WTC11 (cell line): ENCODE measurements at regions not wholly inside any gene's neighbourhood (a gene's known extent, or its start where the extent isn't known, plus 50 kb on each side); places are given as distances from the start of the nearest gene placed in this dataset.

Experiments used
- ATAC-seq: fragments of 200-7000 bp; cut with Tn5 transposase; 2 replicates; pipeline ENCODE4 v1.10.0; 2021; ENCODE audit warnings: mild to moderate bottlenecking, moderate library complexity
- CTCF ChIA-PET: fragments of 300-600 bp; sonication (Branson Sonifier 250); formaldehyde crosslinking; loops from one replicate; lab custom pipeline; 2021; ENCODE audit warnings: antibody characterized with exemption; lab: Charles Lee
- POLR2A ChIA-PET: fragments of 350-600 bp; sonication (Branson Sonifier 250); formaldehyde crosslinking; loops from one replicate; lab custom pipeline; 2021; ENCODE audit warnings: antibody characterized with exemption; lab: Charles Lee
- DNase-seq: peaks from one replicate; pipeline ENCODE4 v3.0.0; 2021; ENCODE audit warnings: low spot score
- H3K27ac Mint-ChIP-seq: 2 replicates; pipeline ENCODE4 v1.8.0; 2021; ENCODE audit warnings: mixed read lengths
- H3K27me3 Mint-ChIP-seq: 2 replicates; pipeline ENCODE4 v1.8.0; 2021; ENCODE audit warnings: low read depth, mild to moderate bottlenecking, moderate library complexity, mixed read lengths
- H3K36me3 Mint-ChIP-seq: 2 replicates; pipeline ENCODE4 v1.8.0; 2021; ENCODE audit warnings: mixed read lengths
- H3K4me1 Mint-ChIP-seq: 2 replicates; pipeline ENCODE4 v1.8.0; 2022; ENCODE audit warnings: mixed read lengths
- H3K4me3 Mint-ChIP-seq: 2 replicates; pipeline ENCODE4 v1.8.0; 2021; ENCODE audit warnings: mild to moderate bottlenecking, moderate library complexity, mixed read lengths
- H3K9me3 Mint-ChIP-seq: 2 replicates; pipeline ENCODE4 v1.8.0; 2021; ENCODE audit warnings: mixed read lengths
- ATF6 ChIP-seq: sonication (generic); formaldehyde crosslinking; IDR thresholded peaks from 2 replicates; pipeline ENCODE4 v1.8.1; 2023; ENCODE audit warnings: mild to moderate bottlenecking, missing genetic modification reagents
- ELF4 ChIP-seq: sonication (generic); formaldehyde crosslinking; IDR thresholded peaks from 2 replicates; pipeline ENCODE4 v1.8.1; 2022; ENCODE audit warnings: low read depth, mild to moderate bottlenecking, moderate library complexity, missing genetic modification reagents
- GABPB1 ChIP-seq: sonication (generic); formaldehyde crosslinking; IDR thresholded peaks from 2 replicates; pipeline ENCODE4 v1.8.1; 2023; ENCODE audit warnings: mild to moderate bottlenecking, missing genetic modification reagents
- NFYB ChIP-seq: sonication (generic); formaldehyde crosslinking; conservative IDR thresholded peaks from 2 replicates; pipeline ENCODE4 v1.8.0; 2022; ENCODE audit warnings: low read depth, missing genetic modification reagents
- NR3C1 ChIP-seq: sonication (generic); formaldehyde crosslinking; conservative IDR thresholded peaks from 2 replicates; pipeline ENCODE4 v1.8.1; 2023; ENCODE audit warnings: low read depth, mild to moderate bottlenecking, missing genetic modification reagents
- OVOL2 ChIP-seq: fragments of 250-450 bp; sonication (Bioruptor Pico); IDR thresholded peaks from 2 replicates; pipeline ENCODE4 v1.9.0; 2021; ENCODE audit warnings: mild to moderate bottlenecking, borderline replicate concordance
- RORB ChIP-seq: fragments of 250-450 bp; sonication (Bioruptor Pico); IDR thresholded peaks from 2 replicates; pipeline ENCODE4 v1.9.0; 2021; ENCODE audit warnings: mild to moderate bottlenecking
- STAT6 ChIP-seq: sonication (generic); formaldehyde crosslinking; conservative IDR thresholded peaks from 2 replicates; pipeline ENCODE4 v1.8.1; 2023; ENCODE audit warnings: mild to moderate bottlenecking, low read depth, missing genetic modification reagents, moderate library complexity
- USF2 ChIP-seq: sonication (generic); formaldehyde crosslinking; IDR thresholded peaks from 2 replicates; pipeline ENCODE4 v1.8.1; 2023; ENCODE audit warnings: mild to moderate bottlenecking, missing genetic modification reagents, moderate library complexity
- ZBTB21 ChIP-seq: sonication (generic); formaldehyde crosslinking; IDR thresholded peaks from 2 replicates; pipeline ENCODE4 v1.8.1; 2023; ENCODE audit warnings: mild to moderate bottlenecking, missing genetic modification reagents, borderline replicate concordance
- ZNF219 ChIP-seq: sonication (generic); formaldehyde crosslinking; IDR thresholded peaks from 2 replicates; pipeline ENCODE4 v1.8.0; 2023; ENCODE audit warnings: missing genetic modification reagents, mild to moderate bottlenecking, borderline replicate concordance
- ZNF263 ChIP-seq: sonication (generic); formaldehyde crosslinking; IDR thresholded peaks from 2 replicates; pipeline ENCODE4 v1.8.1; 2022; ENCODE audit warnings: low read depth, mild to moderate bottlenecking, moderate library complexity, missing genetic modification reagents
- ZNF396 ChIP-seq: fragments of 250-450 bp; sonication (Bioruptor Pico); IDR thresholded peaks from 2 replicates; pipeline ENCODE4 v1.8.0; 2021; ENCODE audit warnings: mild to moderate bottlenecking, moderate library complexity, borderline replicate concordance
- ZNF416 ChIP-seq: fragments of 250-450 bp; sonication (Bioruptor Pico); IDR thresholded peaks from 2 replicates; pipeline ENCODE4 v1.9.0; 2021; ENCODE audit warnings: mild to moderate bottlenecking, inconsistent platforms
- ZNF423 ChIP-seq: fragments of 250-450 bp; sonication (Bioruptor Pico); IDR thresholded peaks from 2 replicates; pipeline ENCODE4 v2.1.2; 2022; ENCODE audit warnings: mild to moderate bottlenecking, moderate library complexity
- TF ChIP-seq, protein P1 (sequence below): sonication (generic); formaldehyde crosslinking; IDR thresholded peaks from 2 replicates; pipeline ENCODE4 v1.8.1; 2022; ENCODE audit warnings: low read depth, mild to moderate bottlenecking, moderate library complexity, missing genetic modification reagents, borderline replicate concordance
- TF ChIP-seq, protein P2 (sequence below): fragments of 250-450 bp; sonication (Bioruptor Pico); IDR thresholded peaks from 2 replicates; pipeline ENCODE4 v1.8.0; 2021; ENCODE audit warnings: mild to moderate bottlenecking
- TF ChIP-seq, protein P3 (sequence below): sonication (generic); formaldehyde crosslinking; IDR thresholded peaks from 2 replicates; pipeline ENCODE4 v1.8.1; 2023; ENCODE audit warnings: mild to moderate bottlenecking, missing genetic modification reagents, moderate library complexity
- TF ChIP-seq, protein P4 (sequence below): sonication (generic); formaldehyde crosslinking; IDR thresholded peaks from 2 replicates; pipeline ENCODE4 v1.8.1; 2022; ENCODE audit warnings: low read depth, missing genetic modification reagents, borderline replicate concordance

DNA sequence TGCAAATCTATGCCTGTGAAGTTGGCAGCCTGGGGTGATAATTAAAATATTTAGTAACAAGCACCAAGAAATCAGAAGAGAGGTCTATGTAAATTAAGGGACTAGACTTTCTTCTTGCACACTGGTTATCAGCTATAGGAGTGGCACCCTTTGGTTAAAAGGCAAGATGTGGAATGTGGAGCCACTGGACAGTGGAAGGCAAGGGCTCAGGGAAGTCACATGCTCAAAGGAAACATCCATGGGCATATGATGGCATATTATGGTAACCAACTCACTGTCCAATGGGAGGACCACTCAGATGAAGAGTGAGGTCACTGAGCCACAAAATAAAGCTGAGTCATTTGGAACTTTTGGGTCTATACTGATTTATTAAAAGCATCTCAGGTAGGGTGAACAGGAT is 165.6 kb upstream of the PRICKLE2 start:
- H3K9me3 Mint-ChIP-seq = no peaks in the 10 kb centered on the region
- H3K27me3 Mint-ChIP-seq = no peaks in the 10 kb centered on the region
- H3K4me1 Mint-ChIP-seq = no peaks in the 10 kb centered on the region
- ATAC-seq (no peak), DNase-seq (no peak)
- H3K4me3 Mint-ChIP-seq = no peak overlapping the region
- no peaks in the 10 kb centered on the region for H3K36me3 Mint-ChIP-seq
- POLR2A ChIA-PET = no interaction called here
- H3K27ac Mint-ChIP-seq = no peak overlapping the region
- CTCF ChIA-PET = no interaction called here
- TF ChIP-seq, protein P1, sequence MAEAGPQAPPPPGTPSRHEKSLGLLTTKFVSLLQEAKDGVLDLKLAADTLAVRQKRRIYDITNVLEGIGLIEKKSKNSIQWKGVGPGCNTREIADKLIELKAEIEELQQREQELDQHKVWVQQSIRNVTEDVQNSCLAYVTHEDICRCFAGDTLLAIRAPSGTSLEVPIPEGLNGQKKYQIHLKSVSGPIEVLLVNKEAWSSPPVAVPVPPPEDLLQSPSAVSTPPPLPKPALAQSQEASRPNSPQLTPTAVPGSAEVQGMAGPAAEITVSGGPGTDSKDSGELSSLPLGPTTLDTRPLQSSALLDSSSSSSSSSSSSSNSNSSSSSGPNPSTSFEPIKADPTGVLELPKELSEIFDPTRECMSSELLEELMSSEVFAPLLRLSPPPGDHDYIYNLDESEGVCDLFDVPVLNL = no peak
- TF ChIP-seq USF2 (CRISPR knock-in tag) = no peak
- TF ChIP-seq RORB (CRISPR knock-in tag) = no peak
- TF ChIP-seq OVOL2 (CRISPR knock-in tag) = no peak
- TF ChIP-seq, protein P2, sequence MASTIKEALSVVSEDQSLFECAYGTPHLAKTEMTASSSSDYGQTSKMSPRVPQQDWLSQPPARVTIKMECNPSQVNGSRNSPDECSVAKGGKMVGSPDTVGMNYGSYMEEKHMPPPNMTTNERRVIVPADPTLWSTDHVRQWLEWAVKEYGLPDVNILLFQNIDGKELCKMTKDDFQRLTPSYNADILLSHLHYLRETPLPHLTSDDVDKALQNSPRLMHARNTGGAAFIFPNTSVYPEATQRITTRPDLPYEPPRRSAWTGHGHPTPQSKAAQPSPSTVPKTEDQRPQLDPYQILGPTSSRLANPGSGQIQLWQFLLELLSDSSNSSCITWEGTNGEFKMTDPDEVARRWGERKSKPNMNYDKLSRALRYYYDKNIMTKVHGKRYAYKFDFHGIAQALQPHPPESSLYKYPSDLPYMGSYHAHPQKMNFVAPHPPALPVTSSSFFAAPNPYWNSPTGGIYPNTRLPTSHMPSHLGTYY (CRISPR knock-in tag) = no peak
- TF ChIP-seq ZBTB21 (CRISPR knock-in tag) = no peak
- no peak for TF ChIP-seq NFYB (CRISPR knock-in tag)
- TF ChIP-seq NR3C1 (CRISPR knock-in tag) = no peak
- no peak for TF ChIP-seq ZNF423 (CRISPR knock-in tag)
- TF ChIP-seq ZNF263 (CRISPR knock-in tag) = no peak
- no peak for TF ChIP-seq GABPB1 (CRISPR knock-in tag)
- no peak for TF ChIP-seq ATF6 (CRISPR knock-in tag)
- no peak for TF ChIP-seq ZNF396 (CRISPR knock-in tag)
- TF ChIP-seq, protein P3, sequence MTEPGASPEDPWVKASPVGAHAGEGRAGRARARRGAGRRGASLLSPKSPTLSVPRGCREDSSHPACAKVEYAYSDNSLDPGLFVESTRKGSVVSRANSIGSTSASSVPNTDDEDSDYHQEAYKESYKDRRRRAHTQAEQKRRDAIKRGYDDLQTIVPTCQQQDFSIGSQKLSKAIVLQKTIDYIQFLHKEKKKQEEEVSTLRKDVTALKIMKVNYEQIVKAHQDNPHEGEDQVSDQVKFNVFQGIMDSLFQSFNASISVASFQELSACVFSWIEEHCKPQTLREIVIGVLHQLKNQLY (CRISPR knock-in tag) = no peak
- TF ChIP-seq, protein P4, sequence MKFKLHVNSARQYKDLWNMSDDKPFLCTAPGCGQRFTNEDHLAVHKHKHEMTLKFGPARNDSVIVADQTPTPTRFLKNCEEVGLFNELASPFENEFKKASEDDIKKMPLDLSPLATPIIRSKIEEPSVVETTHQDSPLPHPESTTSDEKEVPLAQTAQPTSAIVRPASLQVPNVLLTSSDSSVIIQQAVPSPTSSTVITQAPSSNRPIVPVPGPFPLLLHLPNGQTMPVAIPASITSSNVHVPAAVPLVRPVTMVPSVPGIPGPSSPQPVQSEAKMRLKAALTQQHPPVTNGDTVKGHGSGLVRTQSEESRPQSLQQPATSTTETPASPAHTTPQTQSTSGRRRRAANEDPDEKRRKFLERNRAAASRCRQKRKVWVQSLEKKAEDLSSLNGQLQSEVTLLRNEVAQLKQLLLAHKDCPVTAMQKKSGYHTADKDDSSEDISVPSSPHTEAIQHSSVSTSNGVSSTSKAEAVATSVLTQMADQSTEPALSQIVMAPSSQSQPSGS (CRISPR knock-in tag) = no peak

GRCh38 chr3:64388886-64389285 is 163.6 kb upstream of the PRICKLE2 start:
- no peak for TF ChIP-seq ZNF219
- TF ChIP-seq ELF4 (CRISPR knock-in tag) = no peak
- TF ChIP-seq ZNF416 = no peak
- no peak for TF ChIP-seq STAT6
- TF ChIP-seq, all 79 proteins: peak for 0
- ChIA-PET CTCF (no interaction called here), POLR2A (no interaction called here)
- H3K9me3 Mint-ChIP-seq = no peaks in the 10 kb centered on the region
- H3K36me3 Mint-ChIP-seq = no peaks in the 10 kb centered on the region
- H3K4me1 Mint-ChIP-seq = no peaks in the 10 kb centered on the region
- no peaks in the 10 kb centered on the region for H3K27me3 Mint-ChIP-seq
- DNase-seq = no peak
- H3K27ac Mint-ChIP-seq = no peak overlapping the region
- ATAC-seq = no peak
- no peak overlapping the region for H3K4me3 Mint-ChIP-seq
